Stimulated activated effector memory CD8-positive, alpha-beta T cell treated with anti-CD3 and anti-CD28 coated beads, Interleukin-12 subunit alpha, Interleukin-12 subunit beta, amount 100 ng/mL, for 72 hours (primary cell): ENCODE measurements at regions not wholly inside any gene's neighbourhood (a gene's known extent, or its start where the extent isn't known, plus 50 kb on each side); places are given as distances from the start of the nearest gene placed in this dataset.

Experiments
- ATAC-seq: fragments of 150-1000 bp; cut with Tn5 transposase; 2 replicates; pipeline ENCODE4 v1.10.0; 2021
- DNase-seq, 2 donors: peaks; one replicate each; pipeline ENCODE4 v3.0.0; 2021 to 2022; ENCODE audit warnings: low spot score in 2 of 2
- H3K27ac Mint-ChIP-seq: one replicate; pipeline ENCODE4 v1.8.0; 2022; ENCODE audit warnings: mild to moderate bottlenecking, mixed read lengths
- H3K36me3 Mint-ChIP-seq: one replicate; pipeline ENCODE4 v1.8.0; 2022; ENCODE audit warnings: mild to moderate bottlenecking, mixed read lengths
- H3K4me1 Mint-ChIP-seq: one replicate; pipeline ENCODE4 v1.8.0; 2022; ENCODE audit warnings: mixed read lengths
- H3K4me3 Mint-ChIP-seq: one replicate; pipeline ENCODE4 v1.8.0; 2022; ENCODE audit warnings: mild to moderate bottlenecking, mixed read lengths
- H3K9me3 Mint-ChIP-seq: one replicate; pipeline ENCODE4 v1.8.0; 2022; ENCODE audit warnings: mixed read lengths

DNA sequence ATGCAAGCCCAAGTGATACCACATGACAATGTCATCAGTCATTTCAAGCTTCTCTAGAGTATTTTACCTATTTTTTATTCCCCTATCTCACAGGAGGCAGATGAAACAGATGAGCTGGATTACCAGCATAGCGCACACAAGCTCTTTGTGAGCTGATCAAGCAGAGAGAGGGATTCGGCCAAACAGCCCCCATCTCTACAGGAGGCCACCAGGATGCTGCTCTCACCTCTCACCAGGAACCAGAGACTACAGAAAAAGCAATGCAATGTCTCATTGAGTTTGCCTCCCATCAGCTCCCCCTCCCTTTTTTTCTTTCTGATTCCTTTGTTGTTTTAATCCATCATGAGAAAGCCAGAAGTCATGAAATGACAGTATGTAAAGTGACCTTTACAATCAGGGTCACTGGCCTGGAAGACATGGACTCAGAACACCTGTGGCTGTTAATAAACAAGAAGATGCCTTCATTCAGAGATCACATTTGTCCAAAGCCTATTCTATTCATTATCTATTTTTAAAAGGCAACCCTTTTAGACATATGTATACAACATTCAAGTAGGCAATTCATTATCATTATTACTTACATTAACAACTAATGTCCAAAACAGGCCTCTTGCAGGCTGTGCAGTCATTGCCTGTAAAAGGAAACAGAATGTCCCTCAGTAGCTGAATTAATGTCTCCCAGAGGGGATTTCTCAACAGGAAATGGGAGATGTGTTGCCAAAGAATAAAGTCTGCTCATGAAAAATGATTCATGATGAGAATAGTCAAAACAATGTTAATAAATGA is 656.6 kb downstream of the TBC1D4 start:
- Mint-ChIP-seq H3K27ac (no peak overlapping the region), H3K36me3 (no peaks in the 10 kb centered on the region), H3K9me3 (no peaks in the 10 kb centered on the region), H3K4me1 (no peaks in the 10 kb centered on the region), H3K4me3 (no peak overlapping the region)
- ATAC-seq (no peak), DNase-seq (no peak)

- no peaks in the 10 kb centered on the region for H3K4me1 Mint-ChIP-seq
- no peak overlapping the region for H3K4me3 Mint-ChIP-seq
- H3K27ac Mint-ChIP-seq = no peak overlapping the region
- H3K36me3 Mint-ChIP-seq = no peaks in the 10 kb centered on the region
- ATAC-seq (no peak), DNase-seq (no peak)
- no peaks in the 10 kb centered on the region for H3K9me3 Mint-ChIP-seq
Measured at GRCh38 chr13:74820809-74821208, 661.2 kb downstream of the TBC1D4 start.

DNA sequence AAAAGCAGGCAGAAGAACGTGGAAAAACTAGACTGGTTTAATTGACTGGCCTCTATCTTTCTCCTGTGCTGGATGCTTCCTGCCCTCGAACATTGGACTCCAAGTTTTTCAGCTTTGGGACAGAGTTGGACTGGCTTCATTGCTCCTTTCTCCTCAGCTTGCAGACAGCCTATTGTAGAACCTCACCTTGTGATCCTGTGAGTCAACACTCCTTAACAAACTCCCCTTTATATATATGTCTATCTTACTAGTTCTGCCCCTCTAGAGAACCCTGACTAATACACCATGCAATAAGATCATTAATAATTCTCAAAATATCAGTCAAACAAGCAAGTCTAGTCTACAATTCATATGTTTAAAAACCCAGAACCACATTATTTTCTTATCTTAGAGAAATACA is 662.4 kb downstream of the TBC1D4 start:
- ATAC-seq (no peak), DNase-seq (no peak)
- no peaks in the 10 kb centered on the region for H3K36me3 Mint-ChIP-seq
- H3K27ac Mint-ChIP-seq = no peak overlapping the region
- H3K4me3 Mint-ChIP-seq = no peak overlapping the region
- no peaks in the 10 kb centered on the region for H3K9me3 Mint-ChIP-seq
- H3K4me1 Mint-ChIP-seq = no peaks in the 10 kb centered on the region

DNA sequence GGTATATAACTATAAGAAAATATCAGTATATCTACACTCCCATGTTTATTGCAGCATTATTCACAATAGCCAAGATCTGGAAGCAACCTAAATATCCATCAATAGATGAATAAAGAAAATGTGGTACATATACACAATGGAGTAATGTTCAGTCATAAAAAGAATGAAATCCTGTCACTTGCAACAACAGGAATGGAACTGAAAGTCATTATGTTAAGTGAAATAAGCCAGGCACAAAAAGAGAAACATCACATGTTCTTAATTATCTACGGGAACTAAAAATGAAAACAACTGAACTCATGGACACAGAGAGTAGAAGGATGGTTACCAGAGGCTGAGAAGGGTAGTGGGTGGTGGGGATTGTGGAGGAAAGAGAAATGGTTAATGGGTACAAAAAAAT is 665.2 kb downstream of the TBC1D4 start:
- Mint-ChIP-seq H3K36me3 (no peaks in the 10 kb centered on the region), H3K4me3 (no peak overlapping the region), H3K4me1 (no peaks in the 10 kb centered on the region), H3K9me3 (no peaks in the 10 kb centered on the region), H3K27ac (no peak overlapping the region)
- ATAC-seq = no peak
- DNase-seq = no peak

DNA sequence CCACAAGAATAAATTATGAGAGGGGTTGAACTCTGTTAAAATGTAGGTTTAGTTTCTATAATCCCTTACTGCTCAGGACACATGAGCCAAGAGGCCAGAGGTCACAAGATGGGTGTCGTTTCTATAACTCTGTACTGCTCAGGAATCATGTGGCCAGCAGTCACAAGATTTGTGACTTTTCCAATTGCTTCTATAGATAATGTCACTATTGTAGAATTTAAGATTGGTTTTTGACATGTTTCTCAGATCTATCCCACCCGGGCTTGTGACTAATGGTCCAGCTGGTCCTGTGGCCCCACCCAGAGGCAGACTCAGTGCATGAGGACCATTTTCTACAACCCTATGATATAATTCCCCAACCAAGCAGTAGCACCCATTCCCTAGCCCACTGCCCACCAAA is 662.0 kb upstream of the KLF12 start:
- Mint-ChIP-seq H3K4me1 (no peaks in the 10 kb centered on the region), H3K4me3 (no peak overlapping the region), H3K36me3 (no peaks in the 10 kb centered on the region), H3K27ac (no peak overlapping the region), H3K9me3 (peaks cover 3% of the 10 kb centered on the region)
- ATAC-seq (no peak), DNase-seq (no peak)

DNA sequence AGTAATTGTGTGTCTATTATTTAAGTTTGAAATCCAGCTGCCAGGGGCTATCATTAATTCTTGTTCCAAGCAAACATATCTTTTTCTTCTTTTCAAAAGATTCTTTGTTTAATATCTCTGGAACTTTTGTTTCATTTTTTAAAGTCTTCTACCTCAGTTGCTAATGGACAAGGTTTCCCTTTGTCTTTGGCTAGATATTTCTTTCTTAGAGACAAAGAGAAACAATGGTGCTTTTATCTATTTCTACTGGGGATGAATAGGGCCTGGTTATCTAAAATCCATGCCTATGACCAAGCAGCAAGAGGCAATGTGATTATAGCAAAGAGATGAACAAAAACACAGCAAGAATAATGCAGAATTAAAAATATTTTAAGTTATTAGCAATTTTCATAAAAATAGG is 661.3 kb upstream of the KLF12 start:
- no peaks in the 10 kb centered on the region for H3K4me1 Mint-ChIP-seq
- no peaks in the 10 kb centered on the region for H3K36me3 Mint-ChIP-seq
- DNase-seq = no peak
- ATAC-seq = no peak
- H3K4me3 Mint-ChIP-seq = no peak overlapping the region
- H3K27ac Mint-ChIP-seq = no peak overlapping the region
- H3K9me3 Mint-ChIP-seq = peaks cover 3% of the 10 kb centered on the region

- no peaks in the 10 kb centered on the region for H3K4me1 Mint-ChIP-seq
- peaks cover 3% of the 10 kb centered on the region for H3K9me3 Mint-ChIP-seq
Measured at GRCh38 chr13:74794582-74794981, 660.4 kb upstream of the KLF12 start.

DNA sequence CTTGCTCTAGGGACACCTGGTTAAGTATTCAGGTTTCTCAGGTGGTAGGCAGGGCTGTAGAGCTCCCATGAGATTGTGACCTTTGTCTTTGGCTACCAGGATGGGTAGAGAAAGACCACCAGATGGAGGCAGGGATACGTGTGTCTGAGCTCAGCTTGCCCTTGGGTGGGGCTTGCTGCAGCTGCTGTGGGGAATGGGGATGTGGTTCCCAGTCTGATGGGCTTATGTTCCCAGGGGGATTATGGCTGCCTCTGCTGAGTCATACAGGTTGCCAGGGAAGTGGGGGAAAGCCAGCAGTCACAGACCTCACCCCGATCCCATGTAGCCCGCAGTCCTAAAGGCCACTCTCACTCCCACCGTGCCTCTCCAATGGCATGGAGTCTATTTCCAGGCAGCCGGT is 659.9 kb upstream of the KLF12 start:
- H3K9me3 Mint-ChIP-seq = peaks cover 3% of the 10 kb centered on the region
- no peak overlapping the region for H3K27ac Mint-ChIP-seq
- DNase-seq (no peak), ATAC-seq (no peak)
- H3K4me3 Mint-ChIP-seq = no peak overlapping the region
- no peaks in the 10 kb centered on the region for H3K36me3 Mint-ChIP-seq
- H3K4me1 Mint-ChIP-seq = no peaks in the 10 kb centered on the region

More at GRCh38 chr13:74794582-74794981, 660.4 kb upstream of the KLF12 start:
- DNase-seq (no peak), ATAC-seq (no peak)
- Mint-ChIP-seq H3K36me3 (no peaks in the 10 kb centered on the region), H3K27ac (no peak overlapping the region), H3K4me3 (no peak overlapping the region)

- no peak for ATAC-seq
- H3K27ac Mint-ChIP-seq = no peak overlapping the region
- no peak for DNase-seq
- no peaks in the 10 kb centered on the region for H3K9me3 Mint-ChIP-seq
- no peak overlapping the region for H3K4me3 Mint-ChIP-seq
- H3K4me1 Mint-ChIP-seq = no peaks in the 10 kb centered on the region
- no peaks in the 10 kb centered on the region for H3K36me3 Mint-ChIP-seq
Measured at GRCh38 chr13:74784959-74785358, 650.8 kb upstream of the KLF12 start.

DNA sequence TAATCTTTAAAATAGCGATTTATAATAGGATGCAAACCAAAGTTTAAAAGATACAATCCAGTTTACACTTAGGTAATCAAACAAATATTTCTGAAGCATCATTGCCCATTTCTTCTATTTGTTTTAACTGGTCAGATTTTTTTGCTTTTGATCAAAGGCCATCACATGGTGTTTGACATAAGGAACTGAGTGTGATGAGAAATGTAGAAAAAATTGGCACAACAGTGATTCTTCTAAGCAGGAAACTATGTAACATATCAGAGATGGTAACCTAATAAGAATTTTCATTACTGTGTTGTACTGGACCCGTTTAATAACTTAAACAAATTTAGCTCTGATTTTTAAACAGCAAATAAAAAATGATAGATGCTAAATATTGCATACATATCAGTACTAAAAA is 644.7 kb upstream of the KLF12 start:
- no peaks in the 10 kb centered on the region for H3K36me3 Mint-ChIP-seq
- H3K4me3 Mint-ChIP-seq = no peak overlapping the region
- no peak for DNase-seq
- no peak for ATAC-seq
- no peaks in the 10 kb centered on the region for H3K9me3 Mint-ChIP-seq
- no peak overlapping the region for H3K27ac Mint-ChIP-seq
- H3K4me1 Mint-ChIP-seq = no peaks in the 10 kb centered on the region

DNA sequence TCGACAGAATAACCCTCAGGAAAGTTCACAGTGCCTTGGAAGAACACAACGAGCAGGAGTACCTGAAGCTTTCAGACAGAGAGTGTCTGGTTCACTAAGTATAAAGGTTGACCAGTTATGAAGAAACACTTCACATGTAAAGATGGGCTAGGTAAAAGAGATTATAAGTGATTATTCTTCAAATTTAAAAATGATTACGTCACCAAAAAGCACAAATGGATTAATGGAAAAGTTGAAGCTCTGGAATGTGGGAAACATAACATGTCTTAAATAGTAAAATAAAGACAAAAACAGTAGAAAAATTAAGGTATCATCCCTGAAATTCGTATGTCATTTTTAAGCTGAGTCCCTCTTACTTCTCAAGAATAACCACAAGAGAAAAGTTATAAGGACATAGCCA is 643.9 kb upstream of the KLF12 start:
- Mint-ChIP-seq H3K4me1 (no peaks in the 10 kb centered on the region), H3K27ac (no peak overlapping the region), H3K9me3 (no peaks in the 10 kb centered on the region), H3K36me3 (no peaks in the 10 kb centered on the region), H3K4me3 (no peak overlapping the region)
- no peak for ATAC-seq
- DNase-seq = no peak

DNA sequence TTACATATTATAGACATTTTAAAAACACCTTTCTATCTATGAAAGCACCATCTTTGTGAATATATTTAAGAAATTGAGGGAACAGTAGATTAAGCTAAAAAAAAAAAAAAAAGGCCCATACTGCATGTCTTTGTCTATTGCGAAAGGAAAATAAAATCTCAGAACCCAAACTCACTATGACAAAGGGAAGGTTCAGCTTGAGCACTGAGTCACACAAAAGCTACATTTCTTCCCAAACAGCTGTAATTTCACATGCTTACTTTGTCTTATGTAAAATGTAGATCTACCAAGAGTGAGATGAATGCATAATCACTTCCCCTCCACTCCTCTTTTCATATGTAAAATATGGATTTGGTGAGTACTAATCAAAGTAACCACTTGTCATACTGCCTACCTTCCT is 640.1 kb upstream of the KLF12 start:
- Mint-ChIP-seq H3K27ac (no peak overlapping the region), H3K4me3 (no peak overlapping the region), H3K9me3 (no peaks in the 10 kb centered on the region), H3K36me3 (no peaks in the 10 kb centered on the region), H3K4me1 (no peaks in the 10 kb centered on the region)
- DNase-seq (no peak), ATAC-seq (no peak)

- DNase-seq = no peak
- Mint-ChIP-seq H3K36me3 (no peaks in the 10 kb centered on the region), H3K9me3 (no peaks in the 10 kb centered on the region), H3K4me1 (no peaks in the 10 kb centered on the region), H3K4me3 (no peak overlapping the region), H3K27ac (no peak overlapping the region)
- no peak for ATAC-seq
Measured at GRCh38 chr13:74773248-74773647, 639.0 kb upstream of the KLF12 start.

DNA sequence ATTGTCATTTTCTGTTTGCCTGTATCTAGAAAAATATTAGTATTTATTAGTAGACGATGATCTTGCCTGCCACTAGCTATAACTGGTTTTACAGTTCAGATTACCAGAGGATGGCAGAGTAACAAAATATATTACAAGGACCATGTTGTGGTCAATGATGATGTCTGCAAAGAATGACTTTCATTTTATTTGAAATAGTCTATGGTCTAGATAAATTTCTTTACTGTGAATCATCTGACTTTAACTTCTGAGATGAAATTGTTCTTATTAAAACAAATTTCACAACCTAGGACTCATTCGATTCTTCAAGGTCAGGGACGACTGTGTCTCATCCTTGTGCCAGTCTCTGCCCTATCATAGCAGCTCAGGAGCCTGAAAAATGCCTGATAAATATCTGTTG is 637.8 kb upstream of the KLF12 start:
- no peaks in the 10 kb centered on the region for H3K4me1 Mint-ChIP-seq
- H3K4me3 Mint-ChIP-seq = no peak overlapping the region
- ATAC-seq = no peak
- no peaks in the 10 kb centered on the region for H3K9me3 Mint-ChIP-seq
- no peak overlapping the region for H3K27ac Mint-ChIP-seq
- no peak for DNase-seq
- H3K36me3 Mint-ChIP-seq = no peaks in the 10 kb centered on the region

GRCh38 chr13:74770361-74770760 is 636.2 kb upstream of the KLF12 start:
- ATAC-seq (no peak), DNase-seq (no peak)
- Mint-ChIP-seq H3K36me3 (no peaks in the 10 kb centered on the region), H3K4me1 (no peaks in the 10 kb centered on the region), H3K9me3 (no peaks in the 10 kb centered on the region), H3K4me3 (no peak overlapping the region), H3K27ac (no peak overlapping the region)

- Mint-ChIP-seq H3K36me3 (no peaks in the 10 kb centered on the region), H3K4me3 (no peak overlapping the region), H3K27ac (no peak overlapping the region), H3K9me3 (no peaks in the 10 kb centered on the region), H3K4me1 (no peaks in the 10 kb centered on the region)
- no peak for ATAC-seq
- no peak for DNase-seq
Measured at GRCh38 chr13:74769333-74769732, 635.1 kb upstream of the KLF12 start.
